RWPE1 (cell line): ENCODE measurements at regions not wholly inside any gene's neighbourhood (a gene's known extent, or its start where the extent isn't known, plus 50 kb on each side); places are given as distances from the start of the nearest gene placed in this dataset.

Experiments
- CTCF ChIA-PET: fragments of 350-600 bp; sonication (Branson Sonifier 250); formaldehyde crosslinking; extraction: SDS; loops from one replicate; lab custom pipeline; 2021; lab: Yijun Ruan, JAX
- POLR2A ChIA-PET: fragments of 400-600 bp; formaldehyde crosslinking; extraction: SDS; loops from one replicate; lab custom pipeline; 2020; ENCODE audit warnings: antibody characterized with exemption; ENCODE audit not compliant: low non-redundant PET; lab: Yijun Ruan, JAX
- DNase-seq: peaks from one replicate; pipeline ENCODE4 v3.0.0; 2012; ENCODE audit warnings: low spot score
- H3K27ac ChIP-seq: fragments of 450-650 bp; 2 replicates; pipeline ENCODE4 v1.5.1; 2017
- CTCF ChIP-seq: fragments of 450-650 bp; conservative IDR thresholded peaks from 2 replicates; pipeline ENCODE4 v1.5.1; 2017; ENCODE audit warnings: low read depth, mild to moderate bottlenecking

GRCh38 chr14:29354486-29354885 is 573.2 kb downstream of the PRKD1 start:
- TF ChIP-seq CTCF, result no peak
- POLR2A ChIA-PET, result no interaction called here
- no peak overlapping the region for H3K27ac ChIP-seq
- CTCF ChIA-PET, result interaction anchor here (0.7 kb wide), 1 partner anchor 247 kb away, joined by 3 read pairs; no protein-coding TSS in a partner anchor
- no peak for DNase-seq

GRCh38 chr14:29355331-29355730 is 572.3 kb downstream of the PRKD1 start:
- CTCF ChIA-PET, result interaction anchor here (0.6 to 0.7 kb wide), 2 partner anchors 8 to 234 kb away, joined by 3 to 6 read pairs; no protein-coding TSS in a partner anchor
- TF ChIP-seq CTCF, result no peak
- POLR2A ChIA-PET, result no interaction called here
- no peak overlapping the region for H3K27ac ChIP-seq
- no peak for DNase-seq

GRCh38 chr14:29355846-29356245 is 571.8 kb downstream of the PRKD1 start:
- DNase-seq, result no peak
- ChIA-PET POLR2A (no interaction called here), CTCF (interaction anchor here (0.6 kb wide), 1 partner anchor 8 kb away, joined by 3 read pairs; no protein-coding TSS in a partner anchor)
- H3K27ac ChIP-seq, result no peak overlapping the region
- no peak for TF ChIP-seq CTCF

GRCh38 chr14:29360656-29361055 is 567.0 kb downstream of the PRKD1 start:
- H3K27ac ChIP-seq, result no peak overlapping the region
- ChIA-PET POLR2A (no interaction called here), CTCF (no interaction called here)
- no peak for TF ChIP-seq CTCF
- DNase-seq, result no peak

GRCh38 chr14:29370024-29370423 is 557.6 kb downstream of the PRKD1 start:
- POLR2A ChIA-PET, result no interaction called here
- TF ChIP-seq CTCF, result no peak
- CTCF ChIA-PET, result no interaction called here
- no peak for DNase-seq
- H3K27ac ChIP-seq, result no peak overlapping the region

- CTCF ChIA-PET, result no interaction called here
- no peak for TF ChIP-seq CTCF
- H3K27ac ChIP-seq, result no peak overlapping the region
- no peak for DNase-seq
- POLR2A ChIA-PET, result no interaction called here
Observed at GRCh38 chr14:29376237-29376636, 551.4 kb downstream of the PRKD1 start.
